SH-SY5Y (cell line): ENCODE measurements at regions not wholly inside any gene's neighbourhood (a gene's known extent, or its start where the extent isn't known, plus 50 kb on each side); places are given as distances from the start of the nearest gene placed in this dataset.

Experiments
- GATA2 ChIP-seq: IDR thresholded peaks from 2 replicates; pipeline ENCODE4 v1.6.1; 2011; ENCODE audit warnings: mild to moderate bottlenecking, low read depth, low read length
- GATA3 ChIP-seq: IDR thresholded peaks from 2 replicates; pipeline ENCODE4 v1.6.1; 2011; ENCODE audit warnings: low read depth, mild to moderate bottlenecking, low read length, moderate library complexity

- TF ChIP-seq GATA2 (no peak), GATA3 (no peak)
Observed at GRCh38 chr17:74052993-74053711, 150.3 kb upstream of the RPL38 start.
